Suprapubic skin (tissue), 4 donors: ENCODE measurements at regions not wholly inside any gene's neighbourhood (a gene's known extent, or its start where the extent isn't known, plus 50 kb on each side); places are given as distances from the start of the nearest gene placed in this dataset.

Source experiments
- DNase-seq, 2 donors: peaks; one replicate each; pipeline ENCODE4 v3.0.0-alpha.2; 2019; ENCODE audit warnings: low spot score in 2 of 2
- H3K27ac ChIP-seq: fragments of 200-600 bp; sonication (generic); one replicate; pipeline ENCODE4 v1.5.1; 2019
- H3K27me3 ChIP-seq: fragments of 200-600 bp; sonication (generic); one replicate; pipeline ENCODE4 v1.5.1; 2019
- H3K36me3 ChIP-seq: fragments of 200-600 bp; sonication (generic); one replicate; pipeline ENCODE4 v1.5.1; 2019
- H3K4me1 ChIP-seq: fragments of 200-600 bp; sonication (generic); one replicate; pipeline ENCODE4 v1.5.1; 2019
- H3K4me3 ChIP-seq: fragments of 200-600 bp; sonication (generic); one replicate; pipeline ENCODE4 v1.5.1; 2019; ENCODE audit warnings: mild to moderate bottlenecking
- H3K9me3 ChIP-seq: fragments of 200-600 bp; sonication (generic); one replicate; pipeline ENCODE4 v1.5.1; 2019
- EP300 ChIP-seq: sonication (generic); formaldehyde crosslinking; IDR thresholded peaks from one replicate; pipeline ENCODE4 v1.6.1; 2017; ENCODE audit warnings: antibody characterized with exemption
- POLR2A ChIP-seq, 2 donors: fragments of 450-650 bp; IDR thresholded peaks; one replicate each; pipeline ENCODE4 v1.6.1; 2017; ENCODE audit warnings: antibody characterized with exemption in 2 of 2, mild to moderate bottlenecking in 2 of 2, moderate library complexity in 2 of 2
- POLR2AphosphoS5 ChIP-seq, 3 donors: sonication (generic); formaldehyde crosslinking; IDR thresholded peaks; one replicate each; pipeline ENCODE4 v1.6.1; 2017; ENCODE audit warnings: antibody characterized with exemption in 3 of 3
- WGBS: methylation state at CpG from one replicate; pipeline ENCODE4 v1.1.5; 2018; 5-methylcytosine and 5-hydroxymethylcytosine counted together
- TF ChIP-seq, protein P1 (sequence below), 2 donors: fragments of 200-600 bp in 1 of 2; fragments of 450-650 bp in 1 of 2; sonication (generic) in 1 of 2; IDR thresholded peaks; one replicate each; pipeline ENCODE4 v1.5.1; 2016 to 2019; ENCODE audit warnings: antibody characterized with exemption in 2 of 2, mild to moderate bottlenecking in 1 of 2, moderate library complexity in 1 of 2

DNA sequence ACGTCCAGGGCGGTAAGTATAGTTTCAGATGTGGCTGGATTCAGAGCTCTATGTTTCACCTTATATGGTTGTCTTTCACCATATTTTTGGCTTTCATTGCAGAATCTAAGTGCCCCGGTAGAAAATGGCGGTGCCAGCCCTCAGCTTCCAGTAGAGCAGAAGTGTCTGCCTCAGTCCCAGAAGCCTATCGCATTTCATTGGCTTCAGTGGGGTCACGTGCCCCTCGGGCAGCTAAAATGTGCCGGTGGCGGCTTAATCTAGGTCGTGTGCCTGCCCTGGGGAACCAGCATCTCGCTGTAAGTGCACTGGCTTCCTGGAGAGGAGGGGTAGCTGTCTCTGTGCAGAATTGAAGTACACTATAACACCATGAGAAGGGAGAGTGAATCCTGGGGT, 107.4 kb upstream of the MAGI3 start:
- Histone ChIP-seq H3K27me3 (no peaks in the 10 kb centered on the region), H3K9me3 (no peaks in the 10 kb centered on the region), H3K4me1 (no peaks in the 10 kb centered on the region), H3K36me3 (no peaks in the 10 kb centered on the region), H3K27ac (no peak overlapping the region), H3K4me3 (no peak overlapping the region)
- 65% methylated on average over 11 of the region's 11 CpGs for WGBS
- no peak for DNase-seq
- TF ChIP-seq POLR2A (IDR thresholded peaks at IDR 0.05), result no peak
- TF ChIP-seq, protein P1, sequence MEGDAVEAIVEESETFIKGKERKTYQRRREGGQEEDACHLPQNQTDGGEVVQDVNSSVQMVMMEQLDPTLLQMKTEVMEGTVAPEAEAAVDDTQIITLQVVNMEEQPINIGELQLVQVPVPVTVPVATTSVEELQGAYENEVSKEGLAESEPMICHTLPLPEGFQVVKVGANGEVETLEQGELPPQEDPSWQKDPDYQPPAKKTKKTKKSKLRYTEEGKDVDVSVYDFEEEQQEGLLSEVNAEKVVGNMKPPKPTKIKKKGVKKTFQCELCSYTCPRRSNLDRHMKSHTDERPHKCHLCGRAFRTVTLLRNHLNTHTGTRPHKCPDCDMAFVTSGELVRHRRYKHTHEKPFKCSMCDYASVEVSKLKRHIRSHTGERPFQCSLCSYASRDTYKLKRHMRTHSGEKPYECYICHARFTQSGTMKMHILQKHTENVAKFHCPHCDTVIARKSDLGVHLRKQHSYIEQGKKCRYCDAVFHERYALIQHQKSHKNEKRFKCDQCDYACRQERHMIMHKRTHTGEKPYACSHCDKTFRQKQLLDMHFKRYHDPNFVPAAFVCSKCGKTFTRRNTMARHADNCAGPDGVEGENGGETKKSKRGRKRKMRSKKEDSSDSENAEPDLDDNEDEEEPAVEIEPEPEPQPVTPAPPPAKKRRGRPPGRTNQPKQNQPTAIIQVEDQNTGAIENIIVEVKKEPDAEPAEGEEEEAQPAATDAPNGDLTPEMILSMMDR (IDR thresholded peaks at IDR 0.05), result no peak
- no peak for TF ChIP-seq POLR2AphosphoS5 (IDR thresholded peaks at IDR 0.05)
- no peak for TF ChIP-seq EP300

DNA sequence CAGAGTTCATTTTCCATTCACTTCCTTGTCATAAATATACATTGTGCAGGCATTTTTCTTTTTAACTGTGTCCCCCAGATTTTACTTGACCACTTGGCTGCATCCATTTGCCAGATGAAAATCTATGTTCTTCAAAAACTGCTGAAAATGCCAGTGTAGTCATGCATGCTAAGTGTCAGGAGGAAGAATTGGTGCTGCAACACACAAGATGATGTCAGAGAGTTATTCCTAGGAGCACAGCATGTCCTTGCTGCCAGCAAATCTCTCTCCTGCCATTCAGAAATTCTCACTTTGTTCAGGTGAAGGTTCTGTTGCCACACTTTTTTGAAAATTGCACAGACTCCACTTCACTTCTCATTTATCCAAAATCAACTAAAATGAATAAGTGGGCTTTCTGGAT, 106.4 kb upstream of the MAGI3 start:
- Histone ChIP-seq H3K9me3 (no peaks in the 10 kb centered on the region), H3K27me3 (no peaks in the 10 kb centered on the region), H3K27ac (no peak overlapping the region), H3K4me3 (no peak overlapping the region), H3K36me3 (no peaks in the 10 kb centered on the region), H3K4me1 (no peaks in the 10 kb centered on the region)
- TF ChIP-seq, protein P1 (IDR thresholded peaks at IDR 0.05), result no peak
- TF ChIP-seq POLR2A (IDR thresholded peaks at IDR 0.05) (no peak), POLR2AphosphoS5 (IDR thresholded peaks at IDR 0.05) (no peak)
- DNase-seq, result no peak

DNA sequence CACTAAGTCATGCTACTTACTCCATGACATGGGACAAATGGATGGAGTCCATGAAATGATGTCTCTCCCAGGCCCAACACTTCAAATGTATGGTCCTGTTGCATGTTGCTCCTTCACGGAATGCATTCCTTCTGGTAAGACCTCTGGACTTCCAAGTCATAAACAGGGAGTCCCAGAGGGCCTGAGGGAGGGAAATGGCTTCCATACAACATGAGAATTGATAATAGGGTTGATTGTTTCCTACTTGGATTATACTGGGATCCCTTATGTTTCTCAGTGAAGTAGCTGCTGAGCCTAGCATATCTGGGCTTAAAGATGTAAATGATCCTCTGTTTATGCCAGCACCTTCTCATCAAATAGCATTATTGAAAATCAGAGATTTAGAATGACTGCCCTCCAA, 104.2 kb upstream of the MAGI3 start:
- Histone ChIP-seq H3K36me3 (no peaks in the 10 kb centered on the region), H3K27ac (no peak overlapping the region), H3K9me3 (no peaks in the 10 kb centered on the region), H3K27me3 (no peaks in the 10 kb centered on the region), H3K4me1 (no peaks in the 10 kb centered on the region), H3K4me3 (no peak overlapping the region)
- TF ChIP-seq, protein P1 (IDR thresholded peaks at IDR 0.05), result no peak
- TF ChIP-seq EP300, result no peak
- TF ChIP-seq POLR2A (IDR thresholded peaks at IDR 0.05), result no peak
- no peak for TF ChIP-seq POLR2AphosphoS5 (IDR thresholded peaks at IDR 0.05)
- 83% methylated on average over 1 of the region's 1 CpG for WGBS
- DNase-seq, result no peak

DNA sequence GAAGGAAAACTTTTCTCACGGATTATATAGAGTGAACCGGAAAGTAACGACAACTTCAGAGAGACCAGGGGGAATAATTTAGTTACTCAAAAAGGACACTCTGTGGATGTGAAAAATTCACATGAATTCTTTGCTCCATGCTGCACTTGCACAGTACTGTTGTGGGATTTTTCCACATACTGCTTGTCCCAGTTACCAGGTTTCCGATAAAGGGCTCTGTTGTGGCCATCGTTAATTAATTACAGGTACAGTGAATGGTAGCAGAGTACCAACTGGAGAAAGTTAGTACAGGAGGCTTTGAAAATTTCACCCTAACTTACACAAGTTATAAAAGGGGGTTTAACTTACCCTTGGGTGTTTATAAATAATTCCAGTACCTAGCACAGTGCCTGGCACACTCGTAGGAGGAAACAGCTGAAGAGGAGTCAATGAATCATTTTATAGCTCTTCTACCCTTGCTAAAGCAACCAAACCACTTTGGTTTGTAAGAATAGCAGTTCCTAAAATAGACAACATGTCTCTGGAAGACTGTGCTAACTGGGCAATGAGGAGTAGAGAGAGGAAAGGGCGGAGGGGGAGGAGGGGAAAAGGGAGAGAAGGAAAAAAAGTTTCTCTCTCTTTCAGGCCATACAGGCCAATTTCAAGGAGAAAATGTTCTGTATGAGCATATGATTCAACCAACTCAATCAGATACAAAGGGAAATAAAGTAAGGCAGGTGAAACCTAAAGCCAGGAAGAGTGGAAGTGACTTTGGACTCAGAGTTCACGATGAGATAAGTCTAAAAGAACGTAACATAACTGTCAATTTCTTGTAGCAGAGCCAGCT, 98.3 kb upstream of the MAGI3 start:
- H3K9me3 ChIP-seq, result no peaks in the 10 kb centered on the region
- no peak overlapping the region for H3K4me3 ChIP-seq
- peaks cover 4% of the 10 kb centered on the region for H3K27me3 ChIP-seq
- TF ChIP-seq, protein P1 (IDR thresholded peaks at IDR 0.05), result no peak
- TF ChIP-seq POLR2AphosphoS5 (IDR thresholded peaks at IDR 0.05) (no peak), EP300 (no peak), POLR2A (IDR thresholded peaks at IDR 0.05) (no peak)
- no peaks in the 10 kb centered on the region for H3K4me1 ChIP-seq
- WGBS, result 77% methylated on average over 9 of the region's 9 CpGs
- no peak for DNase-seq
- no peak overlapping the region for H3K27ac ChIP-seq
- no peaks in the 10 kb centered on the region for H3K36me3 ChIP-seq

DNA sequence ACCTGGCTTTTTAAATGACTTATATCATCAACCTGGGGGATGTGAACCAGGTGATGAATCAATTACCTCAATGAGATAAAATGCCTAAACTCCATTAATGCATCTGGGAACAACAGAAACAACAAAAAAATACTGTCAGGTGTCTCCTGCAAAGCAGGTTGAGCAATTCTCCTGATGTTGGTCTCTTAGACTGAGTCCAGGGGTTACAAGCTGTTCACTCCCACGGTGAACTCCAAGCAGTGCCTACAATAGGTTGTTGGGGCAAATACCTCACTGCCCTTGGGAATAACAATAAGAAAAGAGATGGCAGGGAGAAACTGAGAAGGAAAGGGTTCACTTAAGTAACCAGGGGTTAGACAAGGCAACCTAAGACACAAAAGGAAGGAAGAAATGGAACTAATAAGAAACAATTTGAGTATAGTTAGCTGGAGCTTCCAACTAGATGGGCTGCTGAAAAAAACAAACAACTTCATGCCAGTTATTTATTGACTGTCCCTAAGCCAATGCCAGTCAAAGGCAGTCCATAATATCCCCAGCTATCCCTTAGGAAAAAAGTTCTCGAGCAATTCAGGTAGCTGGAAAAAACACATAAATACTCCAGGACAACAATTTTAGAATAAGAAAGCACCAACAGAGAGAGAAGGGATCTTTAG, 97.6 kb upstream of the MAGI3 start:
- Histone ChIP-seq H3K27ac (no peak overlapping the region), H3K4me1 (no peaks in the 10 kb centered on the region), H3K9me3 (no peaks in the 10 kb centered on the region), H3K4me3 (no peak overlapping the region), H3K27me3 (peaks cover 4% of the 10 kb centered on the region), H3K36me3 (no peaks in the 10 kb centered on the region)
- WGBS, result 83% methylated on average over 2 of the region's 2 CpGs
- no peak for DNase-seq
- TF ChIP-seq POLR2AphosphoS5 (IDR thresholded peaks at IDR 0.05), result no peak
- no peak for TF ChIP-seq POLR2A (IDR thresholded peaks at IDR 0.05)
- TF ChIP-seq EP300, result no peak
- TF ChIP-seq, protein P1 (IDR thresholded peaks at IDR 0.05), result no peak
